HepG2 (cell line): ENCODE measurements at regions not wholly inside any gene's neighbourhood (a gene's known extent, or its start where the extent isn't known, plus 50 kb on each side); places are given as distances from the start of the nearest gene placed in this dataset.

Experiments used
- ATAC-seq: fragments of 200-7000 bp; cut with Tn5 transposase; 3 replicates; pipeline ENCODE4 v1.9.1; 2020; ENCODE audit warnings: mild to moderate bottlenecking, moderate library complexity
- BruUV-seq: library from RNA; stranded (reverse); fragments of 400-500 nt; replicated peaks from 2 replicates; lab custom pipeline; 2021; lab: Mats Ljungman, UMichigan
- CTCF ChIA-PET: fragments of 300-600 bp; formaldehyde crosslinking; extraction: SDS; loops from one replicate; lab custom pipeline; 2021; ENCODE audit warnings: low total read pairs, inconsistent platforms, low intra/inter-chr PET ratio; lab: Yijun Ruan, JAX
- POLR2A ChIA-PET: fragments of 350-600 bp; sonication (Branson Sonifier 250); formaldehyde crosslinking; loops from one replicate; lab custom pipeline; 2020; ENCODE audit warnings: antibody characterized with exemption, inconsistent platforms; lab: Yijun Ruan, JAX
- DNase-seq: peaks from one replicate; pipeline ENCODE4 v3.0.0-alpha.2; 2015; ENCODE audit warnings: low spot score
- FAIRE-seq: peaks from 3 replicates; lab custom pipeline; 2011; peaks lifted over from hg19 to GRCh38; lab: Jason Lieb, UNC
- H2AFZ ChIP-seq: one replicate; pipeline ENCODE4 v1.6.1; 2011; ENCODE audit warnings: low read length, inconsistent platforms
- H3K27ac ChIP-seq: fragments of 300-600 bp; 3 replicates; pipeline ENCODE4 v1.8.0; 2011; ENCODE audit warnings: mixed run types, mild to moderate bottlenecking, mixed read lengths, low read length, inconsistent platforms; ENCODE audit not compliant: insufficient read depth; ENCODE audit errors: extremely low read length
- H3K27me3 ChIP-seq, 2 experiments: fragments of 200-600 bp in 1 of 2; 2 replicates in 1 of 2; 3 replicates in 1 of 2; pipeline versions ENCODE4 v1.6.0 to v1.8.0; 2011; ENCODE audit warnings: low read length in 2 of 2, mild to moderate bottlenecking in 2 of 2, moderate library complexity in 2 of 2, inconsistent platforms in 1 of 2; ENCODE audit not compliant: insufficient read depth in 2 of 2, control insufficient read depth in 1 of 2
- H3K36me3 ChIP-seq, 2 experiments: fragments of 200-600 bp in 1 of 2; replicated peaks in 1 of 2; 2 replicates in 1 of 2; 3 replicates in 1 of 2; pipeline versions ENCODE4 v1.5.1 to v1.8.0; 2011; ENCODE audit warnings: low read length in 2 of 2, inconsistent platforms in 1 of 2; ENCODE audit not compliant: insufficient read depth in 2 of 2, control insufficient read depth in 1 of 2
- H3K4me1 ChIP-seq: 2 replicates; pipeline ENCODE4 v1.5.1; 2012; ENCODE audit warnings: low read length, inconsistent platforms; ENCODE audit not compliant: insufficient read depth
- H3K4me2 ChIP-seq: 2 replicates; pipeline ENCODE4 v1.6.0; 2011; ENCODE audit warnings: low read depth, low read length, inconsistent platforms
- H3K4me3 ChIP-seq, 3 experiments: fragments of 200-600 bp in 1 of 3; sonication (generic), shearing (Covaris generic) in 1 of 3; replicated peaks in 1 of 3; 2 replicates each; pipeline ENCODE4 v1.5.1; 2011 to 2016; ENCODE audit warnings: low read length in 3 of 3, inconsistent platforms in 2 of 3, low read depth in 2 of 3, mild to moderate bottlenecking in 2 of 3, control low read depth in 1 of 3, mixed read lengths in 1 of 3; ENCODE audit not compliant: insufficient read depth in 1 of 3
- H3K79me2 ChIP-seq: one replicate; pipeline ENCODE4 v1.6.1; 2011; ENCODE audit warnings: low read length, inconsistent platforms; ENCODE audit not compliant: insufficient read depth
- H3K9ac ChIP-seq: 2 replicates; pipeline ENCODE4 v1.6.0; 2011; ENCODE audit warnings: mild to moderate bottlenecking, low read depth, low read length, inconsistent platforms; ENCODE audit not compliant: insufficient read depth
- H3K9me3 ChIP-seq: 2 replicates; pipeline ENCODE4 v1.5.1; 2012; ENCODE audit warnings: mild to moderate bottlenecking, low read length
- H4K20me1 ChIP-seq: 2 replicates; pipeline ENCODE4 v1.6.0; 2011; ENCODE audit warnings: inconsistent platforms, mild to moderate bottlenecking, low read length, moderate library complexity; ENCODE audit not compliant: insufficient read depth
- DMAP1 ChIP-seq: IDR thresholded peaks from 2 replicates; pipeline ENCODE4 v1.6.1; 2016
- NCOA5 ChIP-seq: sonication (generic); formaldehyde crosslinking; IDR thresholded peaks from 2 replicates; pipeline ENCODE4 v1.4.0; 2020; ENCODE audit warnings: missing genetic modification reagents
- PRDM15 ChIP-seq: sonication (generic); formaldehyde crosslinking; IDR thresholded peaks from 2 replicates; pipeline ENCODE4 v1.4.0; 2020; ENCODE audit warnings: missing genetic modification reagents
- RELA ChIP-seq: sonication (generic); formaldehyde crosslinking; IDR thresholded peaks from 2 replicates; pipeline ENCODE4 v1.4.0; 2020; ENCODE audit warnings: missing genetic modification reagents
- SMYD3 ChIP-seq: sonication (generic); formaldehyde crosslinking; IDR thresholded peaks from 2 replicates; pipeline ENCODE4 v1.8.1; 2023; ENCODE audit warnings: mild to moderate bottlenecking, missing genetic modification reagents
- STAG1 ChIP-seq: sonication (generic); formaldehyde crosslinking; IDR thresholded peaks from 2 replicates; pipeline ENCODE4 v1.4.0; 2020; ENCODE audit warnings: missing genetic modification reagents
- TFDP2 ChIP-seq: sonication (generic); formaldehyde crosslinking; IDR thresholded peaks from 2 replicates; pipeline ENCODE4 v1.4.0; 2020; ENCODE audit warnings: missing genetic modification reagents
- YEATS2 ChIP-seq: sonication (generic); formaldehyde crosslinking; IDR thresholded peaks from 2 replicates; pipeline ENCODE4 v1.4.0; 2020; ENCODE audit warnings: missing genetic modification reagents, borderline replicate concordance
- ZFP90 ChIP-seq: sonication (generic); formaldehyde crosslinking; IDR thresholded peaks from 2 replicates; pipeline ENCODE4 v1.8.0; 2022; ENCODE audit warnings: missing genetic modification reagents, mild to moderate bottlenecking, inconsistent platforms, borderline replicate concordance
- ZFX ChIP-seq: sonication (generic); formaldehyde crosslinking; IDR thresholded peaks from 2 replicates; pipeline ENCODE4 v1.4.0; 2020; ENCODE audit warnings: mild to moderate bottlenecking, low read depth, missing genetic modification reagents, moderate library complexity
- WGBS: methylation state at CpG from one replicate; pipeline ENCODE4 v1.1.6; 2017; ENCODE audit warnings: low lambda C conversion rate; 5-methylcytosine and 5-hydroxymethylcytosine counted together
- in situ Hi-C: cut with HindIII; loops from 2 replicates; pipeline ENCODE4 v1.10.0; 2017; ENCODE audit warnings: low pct_unique_long_range_greater_than_20kb; ENCODE audit not compliant: extremely low pct_ligation_motif_present
- intact Hi-C: fragments of 100-400 bp; cut with micrococcal nuclease; formaldehyde crosslinking; loops from one replicate; pipeline ENCODE4 v1.10.0; 2022; ENCODE audit not compliant: unreplicated experiment
- TF ChIP-seq, protein P1 (sequence below): sonication (generic); formaldehyde crosslinking; conservative IDR thresholded peaks from 2 replicates; pipeline ENCODE4 v1.8.0; 2022; ENCODE audit warnings: missing genetic modification reagents
- TF ChIP-seq, protein P2 (sequence below): sonication (generic); formaldehyde crosslinking; IDR thresholded peaks from 2 replicates; pipeline ENCODE4 v1.4.0; 2020; ENCODE audit warnings: missing genetic modification reagents

DNA sequence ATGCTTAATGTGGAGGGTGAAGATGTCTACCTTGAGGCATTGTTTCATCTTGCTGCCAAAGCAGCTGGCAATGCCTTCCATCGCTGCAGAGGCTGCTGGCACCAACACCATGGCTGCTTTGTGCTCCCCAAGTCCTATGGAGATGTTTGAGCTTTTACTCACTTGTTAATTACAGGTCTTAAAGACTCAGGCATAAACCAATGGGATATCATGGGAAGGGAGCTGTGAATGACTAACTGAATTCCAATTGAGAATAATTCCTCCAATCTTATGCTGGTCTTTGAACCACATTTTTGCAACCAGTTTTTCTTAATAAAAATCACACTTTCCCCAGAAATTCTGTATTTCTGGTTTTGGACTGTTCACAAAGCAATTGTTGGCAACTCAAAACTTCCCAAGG lies 762.0 kb downstream of the GBE1 start:
- no peak overlapping the region for H3K4me2 ChIP-seq
- no peak overlapping the region for H3K27ac ChIP-seq
- FAIRE-seq: no peak
- no peak for DNase-seq
- H4K20me1 ChIP-seq: no peaks in the 10 kb centered on the region
- WGBS: 38% methylated on average over 1 of the region's 1 CpG
- ATAC-seq: no peak
- H3K4me1 ChIP-seq: peaks cover 15% of the 10 kb centered on the region
- H3K36me3 ChIP-seq: no peaks in the 10 kb centered on the region
- no peaks in the 10 kb centered on the region; a peak in 1 of 5 replicates for H3K27me3 ChIP-seq
- in situ Hi-C loops (no loop called here), intact Hi-C loops (no loop called here)
- no peaks in the 10 kb centered on the region for H3K9me3 ChIP-seq
- no TSS peak for BruUV-seq
- ChIA-PET POLR2A (no interaction called here), CTCF (no interaction called here)
- no peak overlapping the region for H2AFZ ChIP-seq
- H3K4me3 ChIP-seq: no peak overlapping the region
- no peaks in the 10 kb centered on the region for H3K79me2 ChIP-seq
- TF ChIP-seq ZFP90 (CRISPR knock-in tag) (no peak), PRDM15 (CRISPR knock-in tag) (no peak), RELA (CRISPR knock-in tag) (no peak), NCOA5 (no peak), STAG1 (CRISPR knock-in tag) (no peak), DMAP1 (CRISPR knock-in tag) (no peak), TFDP2 (no peak), SMYD3 (CRISPR knock-in tag) (no peak), YEATS2 (no peak), ZFX (CRISPR knock-in tag) (no peak)
- TF ChIP-seq, protein P1, sequence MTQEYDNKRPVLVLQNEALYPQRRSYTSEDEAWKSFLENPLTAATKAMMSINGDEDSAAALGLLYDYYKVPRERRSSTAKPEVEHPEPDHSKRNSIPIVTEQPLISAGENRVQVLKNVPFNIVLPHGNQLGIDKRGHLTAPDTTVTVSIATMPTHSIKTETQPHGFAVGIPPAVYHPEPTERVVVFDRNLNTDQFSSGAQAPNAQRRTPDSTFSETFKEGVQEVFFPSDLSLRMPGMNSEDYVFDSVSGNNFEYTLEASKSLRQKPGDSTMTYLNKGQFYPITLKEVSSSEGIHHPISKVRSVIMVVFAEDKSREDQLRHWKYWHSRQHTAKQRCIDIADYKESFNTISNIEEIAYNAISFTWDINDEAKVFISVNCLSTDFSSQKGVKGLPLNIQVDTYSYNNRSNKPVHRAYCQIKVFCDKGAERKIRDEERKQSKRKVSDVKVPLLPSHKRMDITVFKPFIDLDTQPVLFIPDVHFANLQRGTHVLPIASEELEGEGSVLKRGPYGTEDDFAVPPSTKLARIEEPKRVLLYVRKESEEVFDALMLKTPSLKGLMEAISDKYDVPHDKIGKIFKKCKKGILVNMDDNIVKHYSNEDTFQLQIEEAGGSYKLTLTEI (CRISPR knock-in tag): no peak
- TF ChIP-seq, protein P2, sequence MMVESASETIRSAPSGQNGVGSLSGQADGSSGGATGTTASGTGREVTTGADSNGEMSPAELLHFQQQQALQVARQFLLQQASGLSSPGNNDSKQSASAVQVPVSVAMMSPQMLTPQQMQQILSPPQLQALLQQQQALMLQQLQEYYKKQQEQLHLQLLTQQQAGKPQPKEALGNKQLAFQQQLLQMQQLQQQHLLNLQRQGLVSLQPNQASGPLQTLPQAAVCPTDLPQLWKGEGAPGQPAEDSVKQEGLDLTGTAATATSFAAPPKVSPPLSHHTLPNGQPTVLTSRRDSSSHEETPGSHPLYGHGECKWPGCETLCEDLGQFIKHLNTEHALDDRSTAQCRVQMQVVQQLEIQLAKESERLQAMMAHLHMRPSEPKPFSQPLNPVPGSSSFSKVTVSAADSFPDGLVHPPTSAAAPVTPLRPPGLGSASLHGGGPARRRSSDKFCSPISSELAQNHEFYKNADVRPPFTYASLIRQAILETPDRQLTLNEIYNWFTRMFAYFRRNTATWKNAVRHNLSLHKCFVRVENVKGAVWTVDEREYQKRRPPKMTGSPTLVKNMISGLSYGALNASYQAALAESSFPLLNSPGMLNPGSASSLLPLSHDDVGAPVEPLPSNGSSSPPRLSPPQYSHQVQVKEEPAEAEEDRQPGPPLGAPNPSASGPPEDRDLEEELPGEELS (CRISPR knock-in tag): no peak
- no peak overlapping the region for H3K9ac ChIP-seq
